Thymus (tissue), 11 donors: ENCODE measurements at regions not wholly inside any gene's neighbourhood (a gene's known extent, or its start where the extent isn't known, plus 50 kb on each side); places are given as distances from the start of the nearest gene placed in this dataset.
"Not testable (repeated sequence)": the region's sequence is repeated elsewhere in the genome, so short reads cannot be mapped to it uniquely, and the experiment has no call there.

Source experiments
- DNase-seq, 9 donors: peaks; one replicate each; pipeline ENCODE4 v3.0.0-alpha.2; 2013; ENCODE audit warnings: low spot score in 9 of 9, low read depth in 6 of 9, missing footprints in 1 of 9
- H3K27ac ChIP-seq, 2 donors: one replicate each; pipeline ENCODE4 v1.5.1; 2013; ENCODE audit warnings: control low read depth in 1 of 2, low read depth in 1 of 2, low read length in 1 of 2, mild to moderate bottlenecking in 1 of 2, moderate library complexity in 1 of 2
- H3K27me3 ChIP-seq, 2 donors: one replicate each; pipeline ENCODE4 v1.5.1; 2013; ENCODE audit warnings: low read length in 1 of 2; ENCODE audit not compliant: control insufficient read depth in 2 of 2, insufficient read depth in 1 of 2
- H3K36me3 ChIP-seq, 2 donors: one replicate each; pipeline ENCODE4 v1.5.1; 2013; ENCODE audit warnings: low read length in 1 of 2, mild to moderate bottlenecking in 1 of 2, moderate library complexity in 1 of 2; ENCODE audit not compliant: control insufficient read depth in 2 of 2, insufficient read depth in 2 of 2
- H3K4me1 ChIP-seq, 2 donors: one replicate each; pipeline ENCODE4 v1.5.1; 2013; ENCODE audit warnings: low read length in 2 of 2; ENCODE audit not compliant: control insufficient read depth in 2 of 2, insufficient read depth in 2 of 2
- H3K4me3 ChIP-seq, 2 donors: one replicate each; pipeline ENCODE4 v1.5.1; 2013; ENCODE audit warnings: low read length in 2 of 2, control low read depth in 1 of 2, mild to moderate bottlenecking in 1 of 2
- H3K9me3 ChIP-seq, 2 donors: one replicate each; pipeline ENCODE4 v1.5.1; 2013; ENCODE audit warnings: low read length in 1 of 2, mild to moderate bottlenecking in 1 of 2; ENCODE audit not compliant: control insufficient read depth in 2 of 2, insufficient read depth in 1 of 2
- WGBS: extraction: QIAGEN DNeasy Blood & Tissue Kit; methylation state at CpG from one replicate; pipeline ENCODE4 v1.1.7; 2013; 5-methylcytosine and 5-hydroxymethylcytosine counted together
- donor health status: healthy.

GRCh38 chr13:50229960-50230661 lies 214.9 kb downstream of the KCNRG start:
- Histone ChIP-seq H3K4me1 (peaks cover 0 to 12% of the 10 kb centered on the region in 2 donors), H3K4me3 (no peak overlapping the region), H3K36me3 (no peaks in the 10 kb centered on the region), H3K27ac (no peak overlapping the region), H3K27me3 (no peaks in the 10 kb centered on the region), H3K9me3 (peaks cover 0 to 7% of the 10 kb centered on the region in 2 donors)
- 71% methylated on average over 2 of the region's 2 CpGs for WGBS
- DNase-seq = no peak

GRCh38 chr13:50230662-50230978 lies 215.4 kb downstream of the KCNRG start:
- H3K36me3 ChIP-seq = no peaks in the 10 kb centered on the region
- no peak overlapping the region for H3K27ac ChIP-seq
- no peak for DNase-seq
- H3K4me1 ChIP-seq = peaks cover 0 to 12% of the 10 kb centered on the region in 2 donors
- peaks cover 0 to 7% of the 10 kb centered on the region in 2 donors for H3K9me3 ChIP-seq
- H3K4me3 ChIP-seq = no peak overlapping the region
- 96% methylated on average over 2 of the region's 2 CpGs for WGBS
- H3K27me3 ChIP-seq = no peaks in the 10 kb centered on the region

- H3K27ac ChIP-seq, H3K27me3 ChIP-seq, H3K4me1 ChIP-seq, DNase-seq, H3K36me3 ChIP-seq, H3K4me3 ChIP-seq, H3K9me3 ChIP-seq: not testable (repeated sequence)
- WGBS = 95% methylated on average over 5 of the region's 5 CpGs
These were observed 218.3 kb downstream of the KCNRG start for GRCh38 chr13:50233574-50233973.

- H3K9me3 ChIP-seq = peaks cover 0 to 7% of the 10 kb centered on the region in 2 donors
- H3K4me3 ChIP-seq = no peak overlapping the region
- H3K36me3 ChIP-seq = no peaks in the 10 kb centered on the region
- no peak for DNase-seq
- no peaks in the 10 kb centered on the region for H3K27me3 ChIP-seq
- no peaks in the 10 kb centered on the region for H3K4me1 ChIP-seq
- 95% methylated on average over 6 of the region's 6 CpGs for WGBS
- no peak overlapping the region for H3K27ac ChIP-seq
These were observed 220.5 kb downstream of the KCNRG start for GRCh38 chr13:50235604-50236342.

- no peaks in the 10 kb centered on the region for H3K4me1 ChIP-seq
- H3K27me3 ChIP-seq = no peaks in the 10 kb centered on the region
- DNase-seq = peak in 1 of 9 donors; percentile 36
- no peak overlapping the region for H3K27ac ChIP-seq
- 93% methylated on average over 9 of the region's 9 CpGs for WGBS
- no peaks in the 10 kb centered on the region for H3K36me3 ChIP-seq
- H3K4me3 ChIP-seq = no peak overlapping the region
- H3K9me3 ChIP-seq = peaks cover 0 to 7% of the 10 kb centered on the region in 2 donors
These were observed 221.7 kb downstream of the KCNRG start for GRCh38 chr13:50236898-50237318.

- H3K27me3 ChIP-seq = no peaks in the 10 kb centered on the region
- DNase-seq = no peak
- peaks cover 0 to 2% of the 10 kb centered on the region in 2 donors for H3K9me3 ChIP-seq
- no peak overlapping the region for H3K27ac ChIP-seq
- no peak overlapping the region for H3K4me3 ChIP-seq
- H3K36me3 ChIP-seq = no peaks in the 10 kb centered on the region
- 100% methylated on average over 1 of the region's 1 CpG for WGBS
- no peaks in the 10 kb centered on the region for H3K4me1 ChIP-seq
These were observed 223.7 kb downstream of the KCNRG start for GRCh38 chr13:50238922-50239321.

GRCh38 chr13:50241479-50241878 lies 226.2 kb downstream of the KCNRG start:
- H3K27ac ChIP-seq = no peak overlapping the region
- no peaks in the 10 kb centered on the region for H3K36me3 ChIP-seq
- 98% methylated on average over 4 of the region's 4 CpGs for WGBS
- H3K9me3 ChIP-seq = no peaks in the 10 kb centered on the region
- H3K4me3 ChIP-seq = no peak overlapping the region
- DNase-seq = no peak
- H3K4me1 ChIP-seq = peaks cover 2 to 11% of the 10 kb centered on the region in 2 donors
- H3K27me3 ChIP-seq = no peaks in the 10 kb centered on the region

- Histone ChIP-seq H3K36me3 (no peaks in the 10 kb centered on the region), H3K4me3 (no peak overlapping the region), H3K4me1 (peaks cover 6 to 22% of the 10 kb centered on the region in 2 donors), H3K9me3 (no peaks in the 10 kb centered on the region), H3K27ac (no peak overlapping the region), H3K27me3 (no peaks in the 10 kb centered on the region)
- 96% methylated on average over 2 of the region's 2 CpGs for WGBS
- DNase-seq = no peak
These were observed 228.7 kb downstream of the KCNRG start for GRCh38 chr13:50243931-50244330.

- Histone ChIP-seq H3K4me3 (no peak overlapping the region), H3K4me1 (peaks cover 10 to 26% of the 10 kb centered on the region in 2 donors), H3K27ac (peak overlapping the region in 1 of 2 donors; percentile 61), H3K9me3 (no peaks in the 10 kb centered on the region), H3K27me3 (no peaks in the 10 kb centered on the region), H3K36me3 (no peaks in the 10 kb centered on the region)
- WGBS = 98% methylated on average over 6 of the region's 6 CpGs
- DNase-seq = no peak
These were observed 229.1 kb downstream of the KCNRG start for GRCh38 chr13:50244355-50244712.
